ENCODE measurements at regions not wholly inside any gene's neighbourhood (a gene's known extent, or its start where the extent isn't known, plus 50 kb on each side); places are given as distances from the start of the nearest gene placed in this dataset.

DNA sequence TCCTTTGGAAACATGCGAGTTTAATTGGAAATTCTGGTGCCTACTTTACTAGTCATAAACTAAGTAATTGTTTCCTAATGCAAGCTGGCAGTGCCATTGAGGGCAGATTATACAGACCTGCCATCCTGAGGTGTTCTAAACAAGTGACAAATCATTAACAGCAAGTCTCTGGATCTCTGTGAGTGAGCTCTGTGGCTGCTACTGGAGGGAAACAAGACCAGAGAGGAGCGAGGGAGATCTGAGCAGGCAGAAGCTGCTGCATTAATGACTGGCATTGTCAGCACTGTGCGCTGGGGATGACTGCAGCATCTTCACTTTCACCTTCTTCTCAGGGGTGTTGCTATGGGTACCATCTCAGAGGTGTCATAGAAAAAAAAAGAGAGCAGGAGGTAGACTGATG, 308.4 kb upstream of the DPH6 start:
- no peak for DNase-seq (ENCODE audit: low read depth, low spot score)

DNA sequence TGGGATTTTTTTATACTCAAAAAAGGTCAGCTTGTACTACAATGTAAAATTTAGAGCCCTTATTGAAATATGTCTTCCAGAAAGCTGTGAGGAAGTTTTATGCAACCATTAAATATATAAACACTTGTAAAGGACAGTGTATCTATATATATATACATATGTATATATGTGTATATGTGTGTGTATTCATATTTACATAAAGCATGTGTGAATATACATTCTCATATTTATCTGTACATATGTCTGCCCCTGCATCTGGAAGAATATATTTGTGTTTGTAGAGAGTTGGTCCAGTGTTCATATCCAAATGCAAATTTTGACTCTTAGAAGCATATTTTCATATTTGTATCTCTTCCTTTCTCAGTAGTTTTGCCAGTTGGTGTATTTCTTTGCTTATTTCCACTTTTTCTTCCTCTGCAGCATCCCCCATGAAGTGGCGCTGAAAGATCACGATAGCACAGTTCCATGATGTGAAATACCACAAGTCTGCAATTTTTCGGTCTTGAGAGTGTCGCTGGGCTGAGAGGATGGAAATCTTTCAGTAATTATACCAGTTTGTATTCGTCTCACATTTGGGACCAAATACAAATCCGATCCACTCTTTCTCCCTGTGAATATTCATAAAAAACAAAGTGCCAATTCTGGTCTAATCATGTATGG, 311.7 kb upstream of the DPH6 start:
- DNase-seq (ENCODE audit: low read depth, low spot score): no peak

DNA sequence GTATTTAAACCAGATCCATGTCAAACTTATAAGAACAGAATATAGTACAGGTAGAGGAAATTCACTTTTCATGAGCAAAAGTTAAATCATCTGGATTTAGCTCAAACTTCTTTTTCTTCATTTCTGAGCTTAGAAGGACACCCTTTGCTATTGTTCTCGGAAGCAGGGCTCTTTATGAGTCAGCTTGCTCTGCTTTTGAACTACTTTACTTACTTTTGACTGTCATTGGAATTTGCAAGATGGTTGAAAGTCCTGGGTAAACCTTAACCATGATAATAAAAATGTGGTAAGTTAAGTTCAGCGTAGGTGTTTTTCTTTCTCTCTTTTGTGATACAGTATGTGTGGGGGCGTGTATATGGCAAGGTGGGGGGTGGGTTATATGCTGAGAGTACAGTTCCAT, 312.7 kb upstream of the DPH6 start:
- DNase-seq (ENCODE audit: low read depth, low spot score): no peak

GRCh38 chr15:35863655-35864054, 317.7 kb upstream of the DPH6 start:
- no peak for DNase-seq (ENCODE audit: low read depth, low spot score)

DNA sequence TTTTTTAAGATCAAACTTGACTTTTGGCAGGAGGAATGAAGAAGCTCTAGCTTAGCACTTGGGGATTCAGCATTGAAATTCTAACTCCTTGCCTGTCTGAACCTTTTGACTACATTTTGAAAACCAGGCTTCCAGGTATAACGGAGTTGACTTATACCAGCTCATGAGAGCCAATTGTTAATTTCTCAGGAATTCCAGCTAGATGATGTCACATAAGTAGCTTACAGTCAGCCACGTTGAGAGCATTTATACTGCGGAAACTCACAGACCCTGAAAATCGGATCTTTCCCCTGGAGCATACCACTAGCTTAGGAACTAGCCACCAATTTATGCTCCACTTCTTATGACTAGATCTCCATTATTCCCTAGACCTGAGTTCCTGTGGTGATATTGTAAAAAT, 321.4 kb upstream of the DPH6 start:
- no peak for DNase-seq (ENCODE audit: low read depth, low spot score)

GRCh38 chr15:35871282-35871681, 325.3 kb upstream of the DPH6 start:
- no peak for DNase-seq (ENCODE audit: low read depth, low spot score)

DNA sequence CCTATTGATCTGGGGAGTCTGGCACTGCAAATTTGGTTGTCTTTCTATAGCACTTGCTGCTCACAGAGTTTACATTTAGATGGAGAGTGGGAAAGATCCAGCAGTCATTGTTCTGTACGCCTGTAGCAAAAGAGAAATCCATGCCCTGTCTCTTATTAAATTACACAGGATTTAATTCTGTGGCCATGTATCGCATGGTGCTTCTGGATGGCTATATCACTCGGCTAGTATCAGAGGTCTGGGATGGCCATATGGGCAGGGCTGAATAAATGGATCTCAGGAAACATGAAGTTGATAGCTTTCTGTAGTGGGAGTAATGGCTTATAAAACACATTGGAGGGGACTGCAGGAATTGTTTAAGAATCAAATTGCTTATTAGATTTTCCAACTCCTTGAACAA, 325.8 kb upstream of the DPH6 start:
- no peak for DNase-seq (ENCODE audit: low read depth, low spot score)

- no peak for DNase-seq (ENCODE audit: low read depth, low spot score)
Measured at GRCh38 chr15:35872577-35872976, 326.6 kb upstream of the DPH6 start.

GRCh38 chr15:35874260-35874905, 328.4 kb upstream of the DPH6 start:
- no peak for DNase-seq (ENCODE audit: low read depth, low spot score)

DNA sequence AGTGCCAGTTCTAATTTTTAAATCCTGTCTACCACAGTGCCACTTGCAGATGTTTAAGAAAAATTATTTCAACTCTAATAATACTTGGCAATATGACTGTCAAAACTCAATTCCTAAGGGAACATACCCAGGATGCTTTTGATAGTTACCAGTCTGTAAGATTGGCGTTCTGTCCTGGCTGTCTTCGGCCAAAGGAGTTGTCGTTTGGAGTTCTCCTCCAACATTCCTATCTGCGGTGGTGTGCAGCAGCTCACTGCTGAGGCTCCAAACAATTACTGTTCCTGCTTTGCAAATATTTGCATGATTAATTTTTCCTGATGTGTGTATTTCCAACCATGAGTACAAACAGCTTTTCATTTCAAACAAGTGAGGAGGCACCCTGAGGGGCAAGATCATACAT, 330.8 kb upstream of the DPH6 start:
- DNase-seq (ENCODE audit: low read depth, low spot score): no peak

- no peak for DNase-seq (ENCODE audit: low read depth, low spot score)
Measured at GRCh38 chr15:35880896-35881295, 334.9 kb upstream of the DPH6 start.

DNA sequence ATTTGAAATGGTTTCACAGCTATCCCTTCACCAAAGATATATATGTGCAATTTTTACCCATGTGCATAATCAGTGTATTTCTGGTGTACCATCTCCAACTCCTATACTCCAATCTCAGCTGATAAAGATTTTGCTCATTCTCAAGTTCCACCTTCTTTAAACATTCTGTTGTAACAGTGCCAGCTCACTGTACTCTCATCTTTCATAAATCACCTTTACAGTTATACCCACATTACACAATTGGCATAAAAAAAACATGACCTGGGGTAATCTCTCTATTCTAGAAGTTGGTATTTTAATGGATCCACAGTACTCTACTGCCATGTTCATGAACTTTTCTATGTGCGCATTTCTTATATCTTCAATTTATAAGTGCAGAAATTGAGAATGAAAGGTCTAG, 339.9 kb upstream of the DPH6 start:
- no peak for DNase-seq (ENCODE audit: low read depth, low spot score)

GRCh38 chr15:35886765-35887164, 340.8 kb upstream of the DPH6 start:
- no peak for DNase-seq (ENCODE audit: low read depth, low spot score)

GRCh38 chr15:35888815-35889214, 342.9 kb upstream of the DPH6 start:
- no peak for DNase-seq (ENCODE audit: low read depth, low spot score)

GRCh38 chr15:35907511-35907910, 361.5 kb upstream of the DPH6 start:
- DNase-seq (ENCODE audit: low read depth, low spot score): no peak

DNA sequence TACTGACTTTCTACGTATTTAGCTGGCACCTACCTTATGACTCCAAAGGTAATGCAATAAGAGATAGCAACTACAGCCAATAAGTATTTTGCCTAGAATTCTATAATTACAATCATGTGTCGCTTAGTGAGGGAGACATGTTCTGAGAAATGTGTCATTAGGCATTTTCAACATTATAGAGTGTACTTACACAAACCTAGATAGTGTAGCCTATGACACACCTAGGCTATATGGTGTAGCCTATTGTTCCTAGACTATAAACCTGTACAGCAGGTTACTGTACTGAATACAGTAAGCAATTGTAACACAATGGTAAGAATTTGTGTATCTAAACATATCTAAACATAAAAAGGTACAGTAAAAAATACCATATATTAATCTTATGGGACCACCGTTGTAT, 363.4 kb upstream of the DPH6 start:
- DNase-seq (ENCODE audit: low read depth, low spot score): no peak

GRCh38 chr15:35910227-35910626, 364.3 kb upstream of the DPH6 start:
- no peak for DNase-seq (ENCODE audit: low read depth, low spot score)

- no peak for DNase-seq (ENCODE audit: low read depth, low spot score)
Measured at GRCh38 chr15:35911052-35911777, 365.2 kb upstream of the DPH6 start.

DNA sequence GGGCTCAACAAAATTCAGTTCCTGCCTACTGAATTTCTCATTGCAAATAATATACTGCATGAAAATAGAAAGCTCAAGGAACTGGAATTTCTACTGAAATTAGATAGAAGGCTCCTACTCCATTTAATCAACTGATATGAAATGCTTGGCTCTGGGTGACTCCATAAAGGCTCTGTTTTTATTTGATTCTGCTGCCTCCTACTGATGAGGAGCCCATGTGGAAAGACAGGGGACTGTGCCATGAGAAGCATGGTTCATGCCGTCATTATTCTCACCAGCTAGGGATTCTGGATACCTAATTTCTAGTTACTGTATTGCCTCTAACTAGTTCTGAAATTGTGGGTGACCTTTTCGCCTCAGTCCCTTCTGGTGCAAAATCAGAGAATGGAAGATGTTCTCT, 366.2 kb upstream of the DPH6 start:
- no peak for DNase-seq (ENCODE audit: low read depth, low spot score)

GRCh38 chr15:35914573-35914972, 368.6 kb upstream of the DPH6 start:
- no peak for DNase-seq (ENCODE audit: low read depth, low spot score)

GRCh38 chr15:35921046-35921445, 375.1 kb upstream of the DPH6 start:
- no peak for DNase-seq (ENCODE audit: low read depth, low spot score)

- DNase-seq (ENCODE audit: low read depth, low spot score): no peak
Measured at GRCh38 chr15:35925275-35926006, 379.5 kb upstream of the DPH6 start.
